CD14-positive monocyte (primary cell): ENCODE measurements at regions not wholly inside any gene's neighbourhood (a gene's known extent, or its start where the extent isn't known, plus 50 kb on each side); places are given as distances from the start of the nearest gene placed in this dataset.

ENCODE experiments used
- DNase-seq, 3 donors: peaks; one replicate each; pipeline ENCODE4 v3.0.0-alpha.2; 2011 to 2022
- H2AFZ ChIP-seq: 2 replicates; pipeline ENCODE4 v1.6.0; 2012; ENCODE audit warnings: mild to moderate bottlenecking, low read depth, low read length, inconsistent platforms; ENCODE audit not compliant: insufficient read depth, poor library complexity, severe bottlenecking
- H3K27ac ChIP-seq, 2 donors: 1 replicate in 1 of 2; 2 replicates in 1 of 2; pipeline ENCODE4 v1.5.1; 2012 to 2013; ENCODE audit warnings: low read length in 2 of 2, control low read depth in 1 of 2, inconsistent platforms in 1 of 2, low read depth in 1 of 2, mild to moderate bottlenecking in 1 of 2
- H3K27me3 ChIP-seq, 2 donors: one replicate each; pipeline versions ENCODE4 v1.6.0 to v1.6.1; 2011 to 2013; ENCODE audit warnings: low read length in 2 of 2; ENCODE audit not compliant: control insufficient read depth in 2 of 2, insufficient read depth in 2 of 2
- H3K36me3 ChIP-seq, 2 donors: replicated peaks in 1 of 2; 1 replicate in 1 of 2; 2 replicates in 1 of 2; pipeline versions ENCODE4 v1.5.1 to v1.6.1; 2012 to 2013; ENCODE audit warnings: low read length in 2 of 2, control low read depth in 1 of 2, inconsistent platforms in 1 of 2, mild to moderate bottlenecking in 1 of 2; ENCODE audit not compliant: insufficient read depth in 2 of 2, control insufficient read depth in 1 of 2
- H3K4me1 ChIP-seq, 2 donors: 1 replicate in 1 of 2; 2 replicates in 1 of 2; pipeline versions ENCODE4 v1.5.1 to v1.6.1; 2012 to 2013; ENCODE audit warnings: low read length in 2 of 2, control low read depth in 1 of 2, inconsistent platforms in 1 of 2, mild to moderate bottlenecking in 1 of 2, moderate library complexity in 1 of 2; ENCODE audit not compliant: insufficient read depth in 2 of 2, control insufficient read depth in 1 of 2
- H3K4me2 ChIP-seq: replicated peaks from 2 replicates; pipeline ENCODE3; 2012; ENCODE audit warnings: low read length, moderate library complexity, mild to moderate bottlenecking; ENCODE audit not compliant: poor library complexity, severe bottlenecking; ENCODE audit errors: extremely low read depth
- H3K4me3 ChIP-seq, 3 experiments: fragments of 200-600 bp in 1 of 3; sonication (generic) in 1 of 3; replicated peaks in 1 of 3; 1 replicate in 2 of 3; 2 replicates in 1 of 3; pipeline ENCODE4 v1.5.1; 2011 to 2013; ENCODE audit warnings: low read length in 3 of 3, mild to moderate bottlenecking in 3 of 3, control low read depth in 2 of 3, low read depth in 2 of 3, inconsistent platforms in 1 of 3, moderate library complexity in 1 of 3
- H3K79me2 ChIP-seq: 2 replicates; pipeline ENCODE4 v1.6.0; 2012; ENCODE audit warnings: mild to moderate bottlenecking, control low read depth, inconsistent platforms, low read length, moderate library complexity; ENCODE audit not compliant: insufficient read depth
- H3K9ac ChIP-seq: 2 replicates; pipeline ENCODE4 v1.6.0; 2017; ENCODE audit warnings: low read length, mild to moderate bottlenecking; ENCODE audit not compliant: insufficient read depth, poor library complexity, severe bottlenecking
- H3K9me3 ChIP-seq, 2 donors: replicated peaks in 1 of 2; 1 replicate in 1 of 2; 2 replicates in 1 of 2; pipeline versions ENCODE4 v1.5.1 to v1.6.1; 2012 to 2013; ENCODE audit warnings: low read length in 2 of 2, control low read depth in 1 of 2; ENCODE audit not compliant: control insufficient read depth in 1 of 2, insufficient read depth in 1 of 2
- H4K20me1 ChIP-seq: 2 replicates; pipeline ENCODE4 v1.6.0; 2012; ENCODE audit warnings: mild to moderate bottlenecking, low read length, control low read depth, moderate library complexity; ENCODE audit not compliant: insufficient read depth
- H3K27ac Mint-ChIP-seq, 7 donors: one replicate each; pipeline ENCODE4 v1.8.0; 2020; ENCODE audit warnings: mild to moderate bottlenecking in 7 of 7, mixed read lengths in 7 of 7, moderate library complexity in 6 of 7, inconsistent platforms in 2 of 7
- H3K27me3 Mint-ChIP-seq, 3 donors: one replicate each; pipeline ENCODE4 v1.8.0; 2021 to 2022; ENCODE audit warnings: low read depth in 3 of 3, mild to moderate bottlenecking in 3 of 3, mixed read lengths in 3 of 3, moderate library complexity in 3 of 3, inconsistent platforms in 1 of 3
- H3K36me3 Mint-ChIP-seq, 2 donors: one replicate each; pipeline ENCODE4 v1.8.0; 2020; ENCODE audit warnings: mixed read lengths in 2 of 2, inconsistent platforms in 1 of 2, mild to moderate bottlenecking in 1 of 2
- H3K4me1 Mint-ChIP-seq: one replicate; pipeline ENCODE4 v1.8.0; 2020; ENCODE audit warnings: mild to moderate bottlenecking, mixed read lengths
- H3K4me3 Mint-ChIP-seq, 2 donors: one replicate each; pipeline ENCODE4 v1.8.0; 2020; ENCODE audit warnings: mild to moderate bottlenecking in 2 of 2, mixed read lengths in 2 of 2, moderate library complexity in 1 of 2
- H3K9me3 Mint-ChIP-seq, 7 donors: one replicate each; pipeline ENCODE4 v1.8.0; 2020 to 2022; ENCODE audit warnings: mixed read lengths in 7 of 7, mild to moderate bottlenecking in 6 of 7, moderate library complexity in 6 of 7, inconsistent platforms in 2 of 7
- WGBS: methylation state at CpG from one replicate; pipeline ENCODE4 v1.1.5; 2013; ENCODE audit warnings: missing lambda C conversion rate; ENCODE audit not compliant: insufficient coverage; 5-methylcytosine and 5-hydroxymethylcytosine counted together
- intact Hi-C, 2 donors: fragments of 100-400 bp; cut with micrococcal nuclease; formaldehyde crosslinking; loops; one replicate each; pipeline versions ENCODE4 v1.15.0 to v1.15.1; 2023
- TF ChIP-seq, protein P1 (sequence below): fragments of 200-600 bp; IDR thresholded peaks from one replicate; pipeline ENCODE4 v1.8.0; 2022; ENCODE audit warnings: antibody characterized with exemption, mild to moderate bottlenecking

DNA sequence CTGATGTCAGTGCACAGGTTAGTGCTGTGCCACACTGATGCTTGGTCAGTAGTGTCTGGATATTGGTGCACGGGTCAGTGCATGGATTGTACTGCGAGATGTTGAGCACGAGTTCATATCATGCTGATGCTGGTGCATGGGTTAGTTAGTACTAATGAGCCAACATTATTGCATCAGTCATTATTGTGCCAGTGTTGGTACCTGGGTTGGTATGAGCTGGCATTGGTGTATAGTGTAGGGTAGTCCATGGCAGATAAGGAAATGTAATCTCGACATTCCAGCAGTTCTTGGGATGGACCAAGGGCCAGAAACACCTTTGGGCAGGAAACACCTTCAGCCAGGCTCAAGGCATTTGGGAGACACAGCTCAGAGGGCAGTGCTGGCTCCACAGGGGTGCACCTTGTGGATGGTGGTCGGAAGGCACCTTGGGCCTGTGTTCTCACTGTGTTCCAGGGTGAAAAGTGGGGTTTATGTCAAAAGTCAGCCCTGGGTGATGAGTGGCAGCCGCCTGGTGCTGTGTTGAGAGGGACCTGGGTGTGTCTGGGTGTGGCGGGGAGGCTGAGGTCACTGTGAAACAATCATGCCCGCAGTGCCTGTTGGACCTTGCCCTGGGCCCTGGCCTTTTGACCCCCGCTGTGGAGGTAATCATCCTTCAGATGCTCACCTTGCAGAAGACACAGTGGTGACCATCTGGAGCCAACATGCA is 100.7 kb upstream of the ZNF469 start:
- Histone ChIP-seq H3K27me3 (no peaks in the 10 kb centered on the region), H2AFZ (no peak overlapping the region), H3K4me2 (no peak overlapping the region), H3K36me3 (no peaks in the 10 kb centered on the region), H3K9ac (no peak overlapping the region), H3K27ac (no peak overlapping the region), H3K4me3 (no peak overlapping the region), H4K20me1 (no peaks in the 10 kb centered on the region), H3K4me1 (no peaks in the 10 kb centered on the region), H3K79me2 (no peaks in the 10 kb centered on the region), H3K9me3 (peaks cover 52 to 89% of the 10 kb centered on the region in 2 donors)
- DNase-seq = no peak
- Mint-ChIP-seq H3K36me3 (no peaks in the 10 kb centered on the region), H3K4me3 (no peak overlapping the region), H3K27me3 (peaks cover 0 to 1% (median 0%) of the 10 kb centered on the region in 3 donors), H3K4me1 (no peaks in the 10 kb centered on the region), H3K9me3 (peaks cover 9 to 43% (median 28%) of the 10 kb centered on the region in 7 donors), H3K27ac (peak overlapping the region in 2 of 7 donors; percentile 33 to 58)
- intact Hi-C loops = no loop called here
- 96% methylated on average over 7 of the region's 9 CpGs for WGBS
- TF ChIP-seq, protein P1, sequence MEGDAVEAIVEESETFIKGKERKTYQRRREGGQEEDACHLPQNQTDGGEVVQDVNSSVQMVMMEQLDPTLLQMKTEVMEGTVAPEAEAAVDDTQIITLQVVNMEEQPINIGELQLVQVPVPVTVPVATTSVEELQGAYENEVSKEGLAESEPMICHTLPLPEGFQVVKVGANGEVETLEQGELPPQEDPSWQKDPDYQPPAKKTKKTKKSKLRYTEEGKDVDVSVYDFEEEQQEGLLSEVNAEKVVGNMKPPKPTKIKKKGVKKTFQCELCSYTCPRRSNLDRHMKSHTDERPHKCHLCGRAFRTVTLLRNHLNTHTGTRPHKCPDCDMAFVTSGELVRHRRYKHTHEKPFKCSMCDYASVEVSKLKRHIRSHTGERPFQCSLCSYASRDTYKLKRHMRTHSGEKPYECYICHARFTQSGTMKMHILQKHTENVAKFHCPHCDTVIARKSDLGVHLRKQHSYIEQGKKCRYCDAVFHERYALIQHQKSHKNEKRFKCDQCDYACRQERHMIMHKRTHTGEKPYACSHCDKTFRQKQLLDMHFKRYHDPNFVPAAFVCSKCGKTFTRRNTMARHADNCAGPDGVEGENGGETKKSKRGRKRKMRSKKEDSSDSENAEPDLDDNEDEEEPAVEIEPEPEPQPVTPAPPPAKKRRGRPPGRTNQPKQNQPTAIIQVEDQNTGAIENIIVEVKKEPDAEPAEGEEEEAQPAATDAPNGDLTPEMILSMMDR = no peak

- WGBS = 80% methylated on average over 11 of the region's 21 CpGs
- Histone ChIP-seq H3K79me2 (no peaks in the 10 kb centered on the region), H3K4me3 (no peak overlapping the region), H3K9me3 (peaks cover 60 to 92% of the 10 kb centered on the region in 2 donors), H3K27ac (no peak overlapping the region), H3K9ac (no peak overlapping the region), H3K4me2 (no peak overlapping the region), H3K27me3 (no peaks in the 10 kb centered on the region), H3K36me3 (no peaks in the 10 kb centered on the region), H3K4me1 (no peaks in the 10 kb centered on the region), H4K20me1 (no peaks in the 10 kb centered on the region), H2AFZ (no peak overlapping the region)
- DNase-seq = no peak
- Mint-ChIP-seq H3K27me3 (peaks cover 0 to 1% (median 0%) of the 10 kb centered on the region in 3 donors), H3K4me1 (no peaks in the 10 kb centered on the region), H3K9me3 (peaks cover 12 to 39% (median 28%) of the 10 kb centered on the region in 7 donors), H3K36me3 (no peaks in the 10 kb centered on the region), H3K4me3 (no peak overlapping the region), H3K27ac (peak overlapping the region in 1 of 7 donors; percentile 33)
- TF ChIP-seq, protein P1 = no peak
- intact Hi-C loops = no loop called here
Measured at GRCh38 chr16:88282564-88283395, 100.0 kb upstream of the ZNF469 start.
